IMR-90 (cell line): ENCODE measurements at regions not wholly inside any gene's neighbourhood (a gene's known extent, or its start where the extent isn't known, plus 50 kb on each side); places are given as distances from the start of the nearest gene placed in this dataset.

Source experiments
- ATAC-seq: fragments of 200-7000 bp; cut with Tn5 transposase; 2 replicates; pipeline ENCODE4 v1.9.1; 2020; ENCODE audit warnings: low read depth, mild to moderate bottlenecking, moderate library complexity
- BruUV-seq: library from RNA; stranded (reverse); fragments of 400-500 nt; replicated peaks from 2 replicates; lab custom pipeline; 2021; lab: Mats Ljungman, UMichigan
- CTCF ChIA-PET: fragments of 300-600 bp; formaldehyde crosslinking; extraction: SDS; loops from one replicate; lab custom pipeline; 2021; ENCODE audit warnings: antibody characterized with exemption; lab: Yijun Ruan, JAX
- POLR2A ChIA-PET: fragments of 300-600 bp; sonication (Branson Sonifier 250); formaldehyde crosslinking; loops from one replicate; lab custom pipeline; 2022; ENCODE audit warnings: antibody characterized with exemption; ENCODE audit not compliant: unreplicated experiment; lab: Charles Lee
- DNase-seq: peaks from one replicate; pipeline ENCODE4 v3.0.0; 2013
- H2AFZ ChIP-seq: replicated peaks from 2 replicates; pipeline ENCODE3; 2013; ENCODE audit warnings: low read length, mild to moderate bottlenecking; ENCODE audit not compliant: poor library complexity
- H2AK5ac ChIP-seq: 2 replicates; pipeline ENCODE4 v1.6.1; 2013; ENCODE audit warnings: low read depth, low read length, inconsistent platforms
- H2AK9ac ChIP-seq: replicated peaks from 2 replicates; pipeline ENCODE3; 2013; ENCODE audit warnings: mild to moderate bottlenecking, low read depth, low read length, moderate library complexity; ENCODE audit not compliant: poor library complexity
- H2BK120ac ChIP-seq: 2 replicates; pipeline ENCODE4 v1.6.1; 2013; ENCODE audit warnings: low read depth, low read length, inconsistent platforms
- H2BK15ac ChIP-seq: 3 replicates; pipeline ENCODE4 v1.6.1; 2013; ENCODE audit warnings: low read depth, low read length, inconsistent platforms
- H2BK20ac ChIP-seq: 2 replicates; pipeline ENCODE4 v1.6.1; 2013; ENCODE audit warnings: low read depth, mild to moderate bottlenecking, inconsistent platforms, low read length, moderate library complexity
- H2BK5ac ChIP-seq: 2 replicates; pipeline ENCODE4 v1.6.1; 2013; ENCODE audit warnings: mild to moderate bottlenecking, low read depth, low read length, inconsistent platforms; ENCODE audit not compliant: poor library complexity, severe bottlenecking
- H3K14ac ChIP-seq: replicated peaks from 2 replicates; pipeline ENCODE4 v1.6.1; 2013; ENCODE audit warnings: low read depth, low read length, inconsistent platforms
- H3K18ac ChIP-seq: 2 replicates; pipeline ENCODE4 v1.6.1; 2013; ENCODE audit warnings: low read depth, low read length, control low read depth
- H3K23ac ChIP-seq: 2 replicates; pipeline ENCODE4 v1.6.1; 2013; ENCODE audit warnings: low read depth, low read length, inconsistent platforms
- H3K27ac ChIP-seq: 2 replicates; pipeline ENCODE4 v1.5.1; 2013; ENCODE audit warnings: mild to moderate bottlenecking, control low read depth, low read length; ENCODE audit not compliant: insufficient read depth
- H3K27me3 ChIP-seq: 2 replicates; pipeline ENCODE4 v1.6.1; 2013; ENCODE audit warnings: low read length; ENCODE audit not compliant: control insufficient read depth, insufficient read depth
- H3K36me3 ChIP-seq: 2 replicates; pipeline ENCODE4 v1.6.1; 2013; ENCODE audit warnings: low read length, mixed read lengths; ENCODE audit not compliant: control insufficient read depth, insufficient read depth
- H3K4ac ChIP-seq: 2 replicates; pipeline ENCODE4 v1.6.1; 2013; ENCODE audit warnings: low read depth, low read length, inconsistent platforms
- H3K4me1 ChIP-seq: 2 replicates; pipeline ENCODE4 v1.6.1; 2013; ENCODE audit warnings: low read length, mixed read lengths; ENCODE audit not compliant: control insufficient read depth, insufficient read depth
- H3K4me2 ChIP-seq: 2 replicates; pipeline ENCODE4 v1.6.1; 2013; ENCODE audit warnings: low read depth, mild to moderate bottlenecking, control low read depth, low read length, moderate library complexity
- H3K4me3 ChIP-seq: 2 replicates; pipeline ENCODE4 v1.5.1; 2013; ENCODE audit warnings: low read depth, mild to moderate bottlenecking, control low read depth, low read length, moderate library complexity; ENCODE audit not compliant: insufficient read depth
- H3K56ac ChIP-seq: 2 replicates; pipeline ENCODE4 v1.6.1; 2013; ENCODE audit warnings: low read length, inconsistent platforms; ENCODE audit not compliant: insufficient read depth; ENCODE audit errors: extremely low read depth
- H3K79me1 ChIP-seq, 2 experiments: 2 replicates each; pipeline ENCODE4 v1.6.1; 2013; ENCODE audit warnings: low read length in 2 of 2, inconsistent platforms in 1 of 2, low read depth in 1 of 2
- H3K9ac ChIP-seq: 2 replicates; pipeline ENCODE4 v1.6.1; 2013; ENCODE audit warnings: low read depth, low read length, control low read depth
- H3K9me1 ChIP-seq: 2 replicates; pipeline ENCODE4 v1.6.1; 2013; ENCODE audit warnings: low read length, inconsistent platforms; ENCODE audit not compliant: insufficient read depth
- H3K9me3 ChIP-seq: 2 replicates; pipeline ENCODE4 v1.6.1; 2013; ENCODE audit warnings: low read length; ENCODE audit not compliant: control insufficient read depth, insufficient read depth
- H4K20me1 ChIP-seq: 2 replicates; pipeline ENCODE4 v1.6.1; 2013; ENCODE audit warnings: low read length, inconsistent platforms; ENCODE audit not compliant: insufficient read depth
- H4K5ac ChIP-seq: 2 replicates; pipeline ENCODE4 v1.6.1; 2013; ENCODE audit warnings: mild to moderate bottlenecking, low read depth, low read length, control low read depth
- H4K8ac ChIP-seq, 2 experiments: 2 replicates each; pipeline ENCODE4 v1.6.1; 2013; ENCODE audit warnings: low read depth in 2 of 2, low read length in 2 of 2, control low read depth in 1 of 2, inconsistent platforms in 1 of 2
- H4K91ac ChIP-seq: 2 replicates; pipeline ENCODE4 v1.6.1; 2013; ENCODE audit warnings: low read depth, low read length, inconsistent platforms; ENCODE audit not compliant: insufficient read depth
- BHLHE40 ChIP-seq: fragments of 150-350 bp; IDR thresholded peaks from 2 replicates; pipeline ENCODE4 v1.6.1; 2016; ENCODE audit warnings: mild to moderate bottlenecking, low read depth, low read length
- CEBPB ChIP-seq: IDR thresholded peaks from 2 replicates; pipeline ENCODE4 v1.6.1; 2012; ENCODE audit warnings: low read depth, low read length, improper control_type of control experiment
- CHD1 ChIP-seq: IDR thresholded peaks from 2 replicates; pipeline ENCODE4 v1.6.1; 2012; ENCODE audit warnings: low read depth, low read length, improper control_type of control experiment
- CTCF ChIP-seq: conservative IDR thresholded peaks from 2 replicates; pipeline ENCODE4 v1.5.1; 2012; ENCODE audit warnings: mild to moderate bottlenecking, low read depth, low read length, improper control_type of control experiment
- FOS ChIP-seq: fragments of 150-350 bp; IDR thresholded peaks from 2 replicates; pipeline ENCODE4 v1.6.1; 2016; ENCODE audit warnings: low read depth, low read length
- MAFK ChIP-seq: IDR thresholded peaks from 2 replicates; pipeline ENCODE4 v1.6.1; 2012; ENCODE audit warnings: low read depth, low read length, improper control_type of control experiment
- MAZ ChIP-seq: IDR thresholded peaks from 2 replicates; pipeline ENCODE4 v1.6.1; 2012; ENCODE audit warnings: low read depth, mild to moderate bottlenecking, low read length, improper control_type of control experiment, moderate library complexity, borderline replicate concordance
- MXI1 ChIP-seq: IDR thresholded peaks from 2 replicates; pipeline ENCODE4 v1.6.1; 2012; ENCODE audit warnings: low read depth, mild to moderate bottlenecking, low read length, moderate library complexity, borderline replicate concordance
- NFE2L2 ChIP-seq: fragments of 150-350 bp; IDR thresholded peaks from 2 replicates; pipeline ENCODE4 v1.6.1; 2016; ENCODE audit warnings: low read depth, mild to moderate bottlenecking, low read length
- POLR2A ChIP-seq: IDR thresholded peaks from 2 replicates; pipeline ENCODE4 v1.6.1; 2012; ENCODE audit warnings: mild to moderate bottlenecking, low read depth, low read length
- RAD21 ChIP-seq: IDR thresholded peaks from 2 replicates; pipeline ENCODE4 v1.6.1; 2012; ENCODE audit warnings: low read length, improper control_type of control experiment
- RFX5 ChIP-seq: IDR thresholded peaks from 2 replicates; pipeline ENCODE4 v1.8.0; 2012; ENCODE audit warnings: low read depth, mild to moderate bottlenecking, low read length, moderate library complexity
- USF2 ChIP-seq: fragments of 150-350 bp; IDR thresholded peaks from 2 replicates; pipeline ENCODE4 v1.6.1; 2017; ENCODE audit warnings: mild to moderate bottlenecking, antibody characterized with exemption, low read length, low read depth
- WGBS, 2 experiments: methylation state at CpG; one replicate each; pipeline versions ENCODE4 v1.1.5 to v1.1.7; 2013; ENCODE audit warnings: missing lambda C conversion rate in 2 of 2; ENCODE audit not compliant: insufficient read length in 1 of 2; ENCODE audit errors: extremely low coverage in 2 of 2; 5-methylcytosine and 5-hydroxymethylcytosine counted together
- dilution Hi-C: fragments of 300-500 bp; cut with HindIII; formaldehyde crosslinking; loops from one replicate; pipeline ENCODE4 v1.14.3; 2018; ENCODE audit warnings: low sequenced_read_pairs; ENCODE audit not compliant: unreplicated experiment
- in situ Hi-C: fragments of 300-500 bp; cut with MboI; formaldehyde crosslinking; loops from 3 replicates; pipeline ENCODE4 v1.14.3; 2019; ENCODE audit warnings: low sequenced_read_pairs, inconsistent platforms, mixed read lengths
- intact Hi-C: fragments of 100-400 bp; cut with micrococcal nuclease; formaldehyde crosslinking; loops from 2 replicates; pipeline ENCODE4 v1.10.0; 2022
- TF ChIP-seq, protein P1 (sequence below): fragments of 150-350 bp; IDR thresholded peaks from 2 replicates; pipeline ENCODE4 v1.6.1; 2016; ENCODE audit warnings: low read depth, mild to moderate bottlenecking, low read length, moderate library complexity, borderline replicate concordance

DNA sequence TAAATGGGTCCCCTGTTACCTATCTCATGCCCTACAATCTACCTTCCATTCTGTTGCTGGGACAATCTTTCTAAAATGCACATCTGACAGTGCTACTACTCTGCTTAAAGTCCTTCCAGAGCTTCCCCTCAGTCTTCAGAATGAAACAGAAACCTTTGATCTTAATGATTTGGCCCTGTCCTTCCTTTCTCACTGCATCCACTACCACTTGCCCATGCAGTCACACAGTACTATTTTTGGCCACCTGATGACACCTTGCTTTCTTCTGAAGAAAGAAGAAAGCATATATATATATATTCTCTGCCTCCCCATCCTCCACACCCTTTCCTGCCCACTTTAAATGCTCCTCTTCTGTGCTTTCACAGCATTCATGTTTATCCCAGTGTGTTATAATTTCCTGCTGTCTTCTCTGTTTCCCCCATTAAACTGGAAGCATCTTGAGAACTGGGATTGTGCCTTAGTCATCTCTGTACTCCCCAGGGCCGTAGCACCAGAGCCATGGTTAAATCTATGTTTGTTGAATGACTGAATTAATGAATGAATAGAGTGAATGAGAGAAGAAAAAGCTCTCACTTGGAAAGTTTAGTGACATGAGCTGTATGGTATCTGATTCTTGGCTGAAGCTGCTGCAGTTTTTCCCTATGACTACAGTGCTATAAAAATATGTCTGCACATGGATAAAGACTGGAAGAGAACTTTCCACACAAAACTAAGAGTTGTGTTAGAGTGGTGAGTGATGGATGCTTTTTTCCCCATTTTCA lies 56.2 kb downstream of the RTL9 start:
- H4K8ac ChIP-seq, result peak overlapping the region in 1 of 2 experiments; percentile 27; a peak in 1 of 4 replicates
- no peak overlapping the region for H2AK9ac ChIP-seq
- no peaks in the 10 kb centered on the region for H3K9me3 ChIP-seq
- H2BK5ac ChIP-seq, result peak overlapping the region; percentile 37
- H3K36me3 ChIP-seq, result no peaks in the 10 kb centered on the region
- peak overlapping the region; percentile 42; the same call in 1 of the 2 replicates for H2BK120ac ChIP-seq
- no peak overlapping the region for H3K14ac ChIP-seq
- no peak overlapping the region; the same call in 1 of the 2 replicates for H4K91ac ChIP-seq
- peak overlapping the region; percentile 33; the same call in 1 of the 2 replicates for H3K18ac ChIP-seq
- in situ Hi-C loops (loop anchor here (5.0 to 25.0 kb wide), 3 partner anchors 258 to 703 kb away; no protein-coding TSS in a partner anchor), intact Hi-C loops (loop anchor here (5.0 to 10.0 kb wide), 4 partner anchors 330 to 930 kb away; partner anchors contain the start of genes GUCY2F and TMEM164), dilution Hi-C loops (no loop called here)
- DNase-seq (peak; percentile 77), ATAC-seq (peak; percentile 27)
- peak overlapping the region; percentile 56; the same call in 1 of the 2 replicates for H2BK20ac ChIP-seq
- no peak overlapping the region for H3K27ac ChIP-seq
- H3K4ac ChIP-seq, result peak overlapping the region; percentile 43; the same call in 1 of the 2 replicates
- no peaks in the 10 kb centered on the region for H3K79me1 ChIP-seq
- H3K56ac ChIP-seq, result no peak overlapping the region
- no peak overlapping the region for H2BK15ac ChIP-seq
- peaks cover 12% of the 10 kb centered on the region for H3K4me1 ChIP-seq
- POLR2A ChIA-PET, result no interaction called here
- CTCF ChIA-PET, result interaction anchor here (0.7 to 2.7 kb wide), 3 partner anchors 105 to 254 kb away, joined by 3 to 9 read pairs (median 4); no protein-coding TSS in a partner anchor
- H2AFZ ChIP-seq, result no peak overlapping the region
- no peak overlapping the region for H3K4me3 ChIP-seq
- no peak overlapping the region; the same call in 1 of the 2 replicates for H2AK5ac ChIP-seq
- WGBS, 2 experiments, result no CpG with 5 or more reads among the region's 1 CpG
- peaks cover 4% of the 10 kb centered on the region; the same call in 1 of the 2 replicates for H3K27me3 ChIP-seq
- H3K9me1 ChIP-seq, result 0 out of 2 replicates have a peak, but pooled peaks cover 3% of the 10 kb centered on the region
- H3K23ac ChIP-seq, result no peak overlapping the region
- no peak overlapping the region for H4K5ac ChIP-seq
- H3K9ac ChIP-seq, result no peak overlapping the region
- no TSS peak for BruUV-seq
- H4K20me1 ChIP-seq, result no peaks in the 10 kb centered on the region
- H3K4me2 ChIP-seq, result no peak overlapping the region
- no peak for TF ChIP-seq RAD21
- TF ChIP-seq POLR2A, result no peak
- no peak for TF ChIP-seq CTCF
- TF ChIP-seq USF2, result no peak
- no peak for TF ChIP-seq FOS
- TF ChIP-seq, protein P1, sequence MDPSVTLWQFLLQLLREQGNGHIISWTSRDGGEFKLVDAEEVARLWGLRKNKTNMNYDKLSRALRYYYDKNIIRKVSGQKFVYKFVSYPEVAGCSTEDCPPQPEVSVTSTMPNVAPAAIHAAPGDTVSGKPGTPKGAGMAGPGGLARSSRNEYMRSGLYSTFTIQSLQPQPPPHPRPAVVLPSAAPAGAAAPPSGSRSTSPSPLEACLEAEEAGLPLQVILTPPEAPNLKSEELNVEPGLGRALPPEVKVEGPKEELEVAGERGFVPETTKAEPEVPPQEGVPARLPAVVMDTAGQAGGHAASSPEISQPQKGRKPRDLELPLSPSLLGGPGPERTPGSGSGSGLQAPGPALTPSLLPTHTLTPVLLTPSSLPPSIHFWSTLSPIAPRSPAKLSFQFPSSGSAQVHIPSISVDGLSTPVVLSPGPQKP, result no peak
- no peak for TF ChIP-seq RFX5
- TF ChIP-seq NFE2L2, result no peak
- TF ChIP-seq MXI1, result no peak
- no peak for TF ChIP-seq BHLHE40
- TF ChIP-seq CHD1, result no peak
- no peak for TF ChIP-seq CEBPB
- TF ChIP-seq MAZ, result no peak
- TF ChIP-seq MAFK, result no peak
